Panc1 (cell line): ENCODE measurements at regions not wholly inside any gene's neighbourhood (a gene's known extent, or its start where the extent isn't known, plus 50 kb on each side); places are given as distances from the start of the nearest gene placed in this dataset.

ENCODE experiments used
- ATAC-seq: fragments of 200-7000 bp; cut with Tn5 transposase; 2 replicates; pipeline ENCODE4 v1.9.1; 2020; ENCODE audit warnings: mild to moderate bottlenecking, moderate library complexity
- BruUV-seq: library from RNA; stranded (reverse); fragments of 400-500 nt; replicated peaks from 2 replicates; lab custom pipeline; 2021; lab: Mats Ljungman, UMichigan
- CTCF ChIA-PET: fragments of 300-600 bp; sonication (Branson Sonifier 250); formaldehyde crosslinking; loops from one replicate; lab custom pipeline; 2022; ENCODE audit warnings: antibody characterized with exemption; lab: Charles Lee
- POLR2A ChIA-PET: fragments of 300-600 bp; sonication (Branson Sonifier 250); formaldehyde crosslinking; loops from one replicate; lab custom pipeline; 2022; ENCODE audit warnings: antibody characterized with exemption; lab: Charles Lee
- DNase-seq: peaks from one replicate; pipeline ENCODE4 v3.0.0-alpha.2; 2010; ENCODE audit warnings: low read depth, low spot score
- H3K27ac ChIP-seq: 2 replicates; pipeline ENCODE4 v1.5.1; 2011; ENCODE audit warnings: mild to moderate bottlenecking, low read length, inconsistent platforms
- H3K27me3 ChIP-seq: fragments of 200-500 bp; sonication (Bioruptor generic); 2 replicates; pipeline ENCODE4 v1.6.0; 2014; ENCODE audit warnings: low read length, inconsistent platforms; ENCODE audit not compliant: control insufficient read depth, insufficient read depth
- H3K36me3 ChIP-seq: fragments of 200-500 bp; sonication (Bioruptor generic); 2 replicates; pipeline ENCODE4 v1.5.1; 2014; ENCODE audit warnings: inconsistent platforms, mild to moderate bottlenecking, low read length, moderate library complexity; ENCODE audit not compliant: control insufficient read depth, insufficient read depth
- H3K4me1 ChIP-seq: 2 replicates; pipeline ENCODE4 v1.5.1; 2011; ENCODE audit warnings: inconsistent platforms, mild to moderate bottlenecking, low read length, moderate library complexity; ENCODE audit not compliant: control insufficient read depth, insufficient read depth
- H3K4me3 ChIP-seq, 2 experiments: 2 replicates each; pipeline ENCODE4 v1.5.1; 2011 to 2012; ENCODE audit warnings: low read depth in 2 of 2, low read length in 2 of 2, mild to moderate bottlenecking in 2 of 2, inconsistent platforms in 1 of 2, moderate library complexity in 1 of 2
- H3K9me3 ChIP-seq: fragments of 200-500 bp; sonication (Bioruptor generic); 2 replicates; pipeline ENCODE4 v1.5.1; 2014; ENCODE audit warnings: low read depth, mild to moderate bottlenecking, inconsistent platforms, low read length, moderate library complexity; ENCODE audit not compliant: control insufficient read depth, insufficient read depth
- CTCF ChIP-seq: fragments of 450-650 bp; IDR thresholded peaks from 2 replicates; pipeline ENCODE4 v1.5.1; 2017; ENCODE audit warnings: mild to moderate bottlenecking
- POLR2AphosphoS5 ChIP-seq: IDR thresholded peaks from 2 replicates; pipeline ENCODE4 v1.6.1; 2012; ENCODE audit warnings: mild to moderate bottlenecking, low read depth, low read length, moderate library complexity
- REST ChIP-seq, 2 experiments: IDR thresholded peaks; 2 replicates each; pipeline ENCODE4 v1.6.1; 2011 to 2012; ENCODE audit warnings: low read depth in 2 of 2, control low read depth in 1 of 2, low read length in 1 of 2, mild to moderate bottlenecking in 1 of 2, moderate library complexity in 1 of 2; ENCODE audit not compliant: insufficient read depth in 1 of 2
- SIN3A ChIP-seq: IDR thresholded peaks from 2 replicates; pipeline ENCODE4 v1.6.1; 2012; ENCODE audit warnings: low read depth, mild to moderate bottlenecking, low read length, moderate library complexity, borderline replicate concordance; ENCODE audit not compliant: insufficient read depth
- TCF7L2 ChIP-seq: IDR thresholded peaks from 2 replicates; pipeline ENCODE4 v1.6.1; 2011; ENCODE audit warnings: mild to moderate bottlenecking, low read depth, low read length, inconsistent platforms
- in situ Hi-C: cut with HindIII; loops from 2 replicates; pipeline ENCODE4 v1.10.0; 2016; ENCODE audit warnings: low sequenced_read_pairs, low pct_unique_long_range_greater_than_20kb
- intact Hi-C: fragments of 100-400 bp; cut with micrococcal nuclease; formaldehyde crosslinking; loops from one replicate; pipeline ENCODE4 v1.10.0; 2022; ENCODE audit not compliant: unreplicated experiment

GRCh38 chr10:77699080-77699645 is 61.6 kb upstream of the KCNMA1 start:
- no TSS peak for BruUV-seq
- DNase-seq (no peak), ATAC-seq (no peak)
- ChIA-PET POLR2A (no interaction called here), CTCF (no interaction called here)
- TF ChIP-seq SIN3A (no peak), CTCF (no peak), TCF7L2 (no peak), REST (IDR thresholded peaks at IDR 0.05; ENCODE audit: insufficient read depth in 1 of 2, low read depth in 2 of 2, low read length in 1 of 2) (no peak), POLR2AphosphoS5 (no peak)
- no peaks in the 10 kb centered on the region for H3K9me3 ChIP-seq
- intact Hi-C loops (no loop called here), in situ Hi-C loops (no loop called here)
- 0 out of 2 replicates have a peak, but pooled peaks cover 4% of the 10 kb centered on the region for H3K27me3 ChIP-seq
- no peaks in the 10 kb centered on the region for H3K36me3 ChIP-seq
- H3K27ac ChIP-seq = no peak overlapping the region
- no peak overlapping the region for H3K4me3 ChIP-seq
- no peaks in the 10 kb centered on the region for H3K4me1 ChIP-seq

- no peak for TF ChIP-seq CTCF
- no peak for TF ChIP-seq POLR2AphosphoS5
- no peak for TF ChIP-seq REST (IDR thresholded peaks at IDR 0.05; ENCODE audit: insufficient read depth in 1 of 2, low read depth in 2 of 2, low read length in 1 of 2)
- TF ChIP-seq TCF7L2 = no peak
- TF ChIP-seq SIN3A = no peak
- Histone ChIP-seq H3K9me3 (no peaks in the 10 kb centered on the region), H3K27ac (no peak overlapping the region), H3K4me3 (no peak overlapping the region), H3K27me3 (0 out of 2 replicates have a peak, but pooled peaks cover 4% of the 10 kb centered on the region), H3K4me1 (no peaks in the 10 kb centered on the region), H3K36me3 (no peaks in the 10 kb centered on the region)
- ChIA-PET CTCF (interaction anchor here (1.3 kb wide), 1 partner anchor 13 kb away, joined by 6 read pairs; no protein-coding TSS in a partner anchor), POLR2A (no interaction called here)
- in situ Hi-C loops = no loop called here
- no peak for DNase-seq
- intact Hi-C loops = no loop called here
- ATAC-seq = no peak
- no TSS peak for BruUV-seq
Measured at GRCh38 chr10:77698267-77698931, 60.8 kb upstream of the KCNMA1 start.
